Left lobe of liver (tissue), 2 donors: ENCODE measurements at regions not wholly inside any gene's neighbourhood (a gene's known extent, or its start where the extent isn't known, plus 50 kb on each side); places are given as distances from the start of the nearest gene placed in this dataset.
"Not testable (repeated sequence)": the region's sequence is repeated elsewhere in the genome, so short reads cannot be mapped to it uniquely, and the experiment has no call there.

Experiments used
- ATAC-seq: fragments of 200-7000 bp; cut with Tn5 transposase; one replicate; pipeline ENCODE4 v1.9.1; 2020; ENCODE audit warnings: mild to moderate bottlenecking, moderate library complexity
- DNase-seq: peaks from one replicate; pipeline ENCODE4 v3.0.0-alpha.2; 2020; ENCODE audit warnings: low spot score
- donor health status: DM: no; HTN: no; CAD: no; lungs with moderate emphysema.
- donor health status: DM: no; HTN: yes; CAD: no.

DNA sequence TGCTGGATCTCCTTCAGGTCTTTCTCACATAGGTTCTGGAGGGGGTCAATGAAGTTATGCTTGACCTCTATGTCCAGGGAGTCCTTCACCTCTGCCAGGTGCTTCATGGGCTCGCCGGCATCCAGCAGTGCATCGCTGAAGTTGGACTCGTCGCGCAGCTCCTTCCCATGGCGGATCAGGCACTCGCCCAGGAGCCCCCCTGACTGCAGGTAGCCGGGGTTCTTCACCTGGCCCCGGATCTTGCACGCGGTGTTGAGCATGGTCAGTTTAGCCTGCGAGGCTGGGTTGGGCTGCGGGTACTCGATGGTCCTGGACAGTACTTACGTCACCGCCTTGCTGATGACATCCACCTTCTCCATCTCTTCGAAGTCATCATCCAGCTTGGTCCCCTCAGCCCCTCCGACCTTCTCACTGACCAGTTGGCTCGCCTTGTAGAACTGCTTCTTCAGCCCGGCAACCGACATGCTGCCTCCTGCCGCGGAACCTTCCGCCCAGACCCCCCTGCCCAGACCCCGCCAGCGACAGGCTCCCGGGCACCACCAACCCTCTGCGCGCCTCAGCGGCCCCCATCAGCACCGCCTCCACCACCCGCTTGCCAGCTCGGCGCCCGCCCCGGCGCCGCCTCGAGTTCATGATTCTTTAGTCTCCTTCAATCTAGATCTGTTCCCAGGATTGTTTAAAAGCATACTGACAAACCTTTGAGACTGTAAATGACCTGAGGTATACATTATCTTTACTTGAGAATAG, 99.8 kb downstream of the KPNA2 start:
- no peak for DNase-seq
- ATAC-seq, result no peak

DNA sequence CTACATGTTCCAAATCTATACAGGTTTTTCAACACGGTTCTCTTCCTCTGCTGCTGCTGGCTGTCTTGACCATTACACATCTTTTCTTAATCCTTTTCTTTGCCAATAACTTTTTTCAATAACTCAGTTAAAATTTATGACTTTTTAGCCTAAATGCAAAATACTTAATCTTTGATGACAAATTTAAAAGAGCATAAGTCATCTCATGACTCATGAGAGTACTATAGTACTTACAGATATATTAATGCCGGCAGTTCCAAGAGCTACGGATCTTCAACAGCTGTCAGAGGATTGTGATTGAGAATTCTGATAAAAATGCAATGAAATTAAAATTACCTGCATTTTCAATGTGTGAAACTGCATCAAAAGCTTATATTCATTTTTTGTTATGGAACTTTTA, 105.5 kb downstream of the KPNA2 start:
- no peak for ATAC-seq
- DNase-seq, result no peak

- no peak for ATAC-seq
- no peak for DNase-seq
Measured at GRCh38 chr17:68142595-68142994, 105.2 kb upstream of the AMZ2 start.

DNA sequence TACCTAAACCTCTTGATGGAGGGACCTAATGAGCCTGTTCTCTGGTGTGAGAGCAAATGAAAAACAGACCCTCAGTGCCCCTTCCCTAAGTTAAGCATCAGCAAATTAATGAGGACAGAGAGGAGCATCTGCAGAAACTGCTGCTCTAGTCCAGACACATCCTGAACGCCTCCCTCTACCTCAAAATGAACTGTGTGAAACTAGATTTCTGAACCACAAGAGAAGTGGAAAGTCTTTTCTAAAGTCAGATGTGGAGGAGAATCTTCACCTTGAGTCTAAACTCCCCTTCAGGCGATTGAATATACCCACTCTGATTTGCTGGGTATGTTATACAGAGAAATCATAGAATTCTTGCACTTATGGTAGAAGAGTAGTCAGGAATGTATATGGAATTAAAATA, 104.4 kb upstream of the AMZ2 start:
- DNase-seq (no peak), ATAC-seq (no peak)

- no peak for DNase-seq
- ATAC-seq, result no peak
Measured at GRCh38 chr17:68145088-68145487, 102.8 kb upstream of the AMZ2 start.

DNA sequence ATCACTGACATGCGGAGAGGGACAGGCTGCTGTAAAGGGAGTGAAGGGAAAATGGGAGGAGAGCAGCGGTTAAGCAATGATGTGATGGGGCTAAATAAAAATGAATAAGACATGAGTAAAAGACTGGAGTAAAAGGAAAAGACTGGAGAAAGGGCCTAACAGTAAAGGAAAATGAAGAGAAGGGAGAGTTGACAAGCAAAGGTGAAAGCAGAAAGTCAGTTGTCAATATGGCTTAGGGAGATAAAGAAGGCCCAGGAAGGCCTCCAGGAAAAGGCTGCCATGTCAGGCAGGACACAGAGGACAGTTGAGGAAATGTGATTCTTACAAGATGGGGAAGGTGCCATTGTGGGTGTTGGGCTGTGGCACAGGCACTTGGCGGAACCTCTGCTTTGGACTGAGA, 98.9 kb upstream of the AMZ2 start:
- ATAC-seq (no peak), DNase-seq (no peak)

DNA sequence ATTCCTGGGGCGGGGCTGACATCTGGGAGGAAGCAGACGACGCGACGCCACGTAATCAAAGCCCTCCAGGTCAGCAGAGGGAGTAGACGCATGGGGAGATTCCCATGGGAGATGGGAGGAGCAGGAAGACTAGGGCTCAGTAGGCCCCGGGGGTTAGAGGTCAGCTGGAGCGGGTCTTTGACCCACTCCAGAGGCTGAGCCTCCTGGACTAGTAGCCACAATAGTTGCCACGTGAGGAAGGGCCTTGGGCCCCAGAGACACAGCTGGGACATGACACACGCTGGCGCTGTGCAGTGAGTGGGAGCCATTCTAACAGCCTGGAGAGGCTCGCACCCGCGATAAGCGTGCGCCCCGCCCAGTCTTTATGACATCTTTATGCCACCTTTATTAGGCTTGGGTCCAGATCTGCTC, 95.7 kb upstream of the AMZ2 start:
- DNase-seq, result no peak
- ATAC-seq, result no peak

GRCh38 chr17:68155692-68156091, 92.2 kb upstream of the AMZ2 start:
- DNase-seq, result no peak
- peak; percentile 50 for ATAC-seq

DNA sequence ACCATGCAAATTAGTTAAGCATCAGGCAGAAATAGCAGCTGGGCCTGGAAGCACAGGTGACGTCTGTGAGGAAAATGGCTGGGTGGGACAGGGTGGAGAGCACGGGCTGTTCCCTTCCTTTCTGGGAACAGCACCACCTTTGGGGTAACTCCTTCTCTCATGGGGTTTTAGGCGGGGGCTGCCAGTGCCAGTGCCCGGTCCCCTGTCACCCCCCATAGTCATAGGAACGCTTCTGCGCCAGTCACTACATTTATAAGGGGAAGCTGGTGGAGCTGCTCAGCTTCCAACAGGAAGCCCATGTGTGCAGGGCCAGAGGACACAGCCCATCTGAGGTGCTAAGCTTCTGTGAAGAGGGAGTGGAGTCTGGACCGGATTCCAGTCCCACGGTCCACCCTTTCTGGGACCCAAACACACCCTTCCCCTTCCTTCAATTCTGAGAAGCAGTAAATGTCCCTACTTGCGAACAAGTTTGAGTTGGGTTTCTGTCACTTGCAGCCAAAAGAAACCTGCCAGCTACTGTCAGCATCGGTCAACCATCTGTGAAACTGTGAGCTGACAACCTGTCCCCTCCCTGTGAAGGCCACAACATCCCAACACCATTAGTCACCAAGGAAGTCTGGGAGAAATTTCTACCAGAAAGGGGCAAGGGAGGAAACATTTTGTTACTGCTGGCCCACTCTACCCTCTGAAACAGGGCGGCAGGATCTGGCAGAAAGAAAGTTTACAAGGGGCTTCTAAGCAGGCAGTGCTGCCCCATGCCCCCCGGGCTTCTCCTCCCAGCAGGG, 86.0 kb upstream of the AMZ2 start:
- no peak for DNase-seq
- no peak for ATAC-seq

- ATAC-seq, DNase-seq: not testable (repeated sequence)
Measured at GRCh38 chr17:68168273-68169164, 79.3 kb upstream of the AMZ2 start.

- not testable (repeated sequence) for ATAC-seq, DNase-seq
Measured at GRCh38 chr17:68169165-68169821, 78.5 kb upstream of the AMZ2 start.

DNA sequence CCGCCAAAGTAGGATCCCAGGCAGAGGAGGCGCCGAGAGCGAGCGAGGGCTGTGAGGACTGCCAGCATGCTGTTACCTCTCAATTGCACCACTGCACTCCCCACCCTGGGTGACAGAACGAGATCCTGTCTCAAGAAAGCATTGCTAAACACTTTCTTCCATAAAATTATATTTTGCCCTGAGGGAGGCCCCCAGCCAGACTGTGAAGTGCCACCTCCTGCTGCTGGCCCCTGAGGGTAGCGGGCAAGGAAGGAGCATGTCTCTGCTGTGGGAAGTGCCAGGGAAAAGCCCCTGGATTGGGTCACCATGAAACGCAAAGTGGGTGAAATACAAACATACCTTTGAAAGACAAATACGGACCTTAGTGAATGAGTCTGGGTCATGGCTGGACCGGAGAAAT, 78.0 kb upstream of the AMZ2 start:
- ATAC-seq, result peak; percentile 34
- DNase-seq, result no peak

DNA sequence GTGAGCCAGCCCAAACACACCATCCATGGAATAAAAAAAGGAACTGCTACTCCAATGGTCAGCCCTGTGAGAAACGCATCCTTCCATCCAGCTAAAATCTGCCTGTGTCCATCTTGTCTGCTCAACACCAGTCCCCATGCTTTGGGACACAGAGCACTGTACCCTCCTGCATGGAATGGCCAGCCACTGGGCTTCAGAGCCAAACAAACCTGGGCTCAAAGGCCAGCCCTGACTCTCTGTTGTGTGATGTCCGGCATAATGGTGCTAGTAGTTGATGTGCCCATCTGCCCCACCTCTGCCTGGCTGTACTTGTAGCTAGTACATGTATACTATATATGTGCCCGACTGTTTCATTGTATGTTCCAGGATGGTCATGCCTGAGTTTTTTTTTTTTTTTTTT, 77.6 kb upstream of the AMZ2 start:
- ATAC-seq (peak; percentile 25), DNase-seq (no peak)

- peak; percentile 96 for ATAC-seq
- peak; percentile 71 for DNase-seq
Measured at GRCh38 chr17:68172461-68172954, 75.3 kb upstream of the AMZ2 start.

GRCh38 chr17:68175416-68175815, 72.4 kb upstream of the AMZ2 start:
- no peak for DNase-seq

GRCh38 chr17:68175905-68176304, 71.9 kb upstream of the AMZ2 start:
- DNase-seq (no peak), ATAC-seq (no peak)

More at GRCh38 chr17:68175416-68175815, 72.4 kb upstream of the AMZ2 start:
- ATAC-seq, result no peak

- ATAC-seq (no peak), DNase-seq (no peak)
Measured at GRCh38 chr17:68176718-68177117, 71.1 kb upstream of the AMZ2 start.

GRCh38 chr17:68178831-68179230, 69.0 kb upstream of the AMZ2 start:
- DNase-seq, result no peak
- ATAC-seq, result no peak

GRCh38 chr17:68179236-68179925, 68.5 kb upstream of the AMZ2 start:
- DNase-seq, result no peak
- ATAC-seq, result no peak

DNA sequence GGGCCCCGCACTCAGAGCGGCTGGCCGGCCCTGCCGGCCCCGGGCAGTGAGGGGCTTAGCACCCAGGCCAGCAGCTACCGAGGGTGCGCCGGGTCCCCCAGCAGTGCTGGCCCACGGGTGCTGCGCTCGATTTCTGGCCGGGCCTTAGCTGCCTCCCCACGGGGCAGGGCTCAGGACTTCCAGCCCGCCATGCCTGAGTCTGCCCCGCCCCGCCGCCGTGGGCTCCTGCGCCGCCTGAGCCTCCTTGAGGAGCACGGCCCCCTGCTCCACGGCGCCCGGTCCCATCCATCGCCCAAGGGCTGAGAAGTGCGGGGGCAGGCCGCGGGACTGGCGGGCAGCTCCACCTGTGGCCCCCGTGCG, 67.9 kb upstream of the AMZ2 start:
- no peak for DNase-seq

More for the DNA sequence above, 67.9 kb upstream of the AMZ2 start:
- ATAC-seq, result no peak
